IPS-NIHi11 (cell line): ENCODE measurements at regions not wholly inside any gene's neighbourhood (a gene's known extent, or its start where the extent isn't known, plus 50 kb on each side); places are given as distances from the start of the nearest gene placed in this dataset.

Experiments
- DNase-seq: peaks from one replicate; pipeline ENCODE4 v3.0.0; 2012; ENCODE audit warnings: mixed read lengths, low spot score

- DNase-seq, result peak; percentile 48
Observed at GRCh38 chr5:123875561-123876275, 363.7 kb downstream of the CSNK1G3 start.

DNA sequence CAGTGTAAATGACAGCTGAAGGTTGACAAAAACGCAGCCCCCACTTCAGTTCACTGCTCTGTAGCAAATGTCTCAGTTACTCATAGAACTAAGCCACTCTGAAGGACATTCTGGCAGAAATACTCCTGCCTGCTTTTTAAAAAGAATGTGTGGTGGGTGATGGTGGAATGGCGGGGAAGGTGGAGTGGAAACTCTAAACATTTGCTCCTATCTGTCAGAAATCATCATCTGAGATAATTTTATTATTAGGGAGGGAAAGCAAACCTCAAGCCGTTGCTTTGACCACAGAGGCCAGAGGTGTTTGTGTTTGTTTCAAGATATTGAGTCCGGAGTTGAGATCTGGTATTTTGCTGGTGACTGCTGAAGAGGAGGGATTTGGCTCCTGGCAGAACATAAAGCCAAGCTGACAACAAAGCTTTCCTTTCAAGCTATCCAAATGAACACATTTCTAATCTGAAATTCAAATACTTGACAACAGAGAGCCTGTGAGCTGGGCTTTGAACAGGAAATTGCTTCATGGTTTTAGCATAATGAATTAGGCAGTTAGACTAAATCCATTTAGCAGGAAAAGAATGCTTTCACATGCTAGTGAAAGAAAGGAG, 362.7 kb downstream of the CSNK1G3 start:
- DNase-seq, result no peak

GRCh38 chr5:123873846-123874245, 361.9 kb downstream of the CSNK1G3 start:
- DNase-seq, result no peak

DNA sequence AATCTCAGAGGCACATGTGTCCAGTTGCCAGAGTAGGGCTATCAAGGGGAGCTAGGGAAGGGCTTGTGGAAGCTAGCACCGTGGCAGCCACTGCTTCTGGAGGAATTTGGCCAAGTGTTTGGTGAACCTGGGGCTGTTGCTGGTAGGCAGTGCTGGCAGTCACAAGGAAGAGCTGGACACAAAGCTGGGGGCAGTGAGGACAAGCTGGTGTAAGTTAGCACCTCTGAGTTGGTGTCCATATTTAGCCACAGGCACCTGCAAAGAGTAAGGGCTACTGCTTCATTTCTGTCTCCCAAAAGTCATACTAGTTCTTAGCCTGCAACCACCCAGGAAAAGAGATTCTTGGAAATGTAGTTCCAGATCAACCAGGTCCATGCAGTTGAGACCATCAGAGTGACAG, 359.4 kb downstream of the CSNK1G3 start:
- DNase-seq, result no peak

DNA sequence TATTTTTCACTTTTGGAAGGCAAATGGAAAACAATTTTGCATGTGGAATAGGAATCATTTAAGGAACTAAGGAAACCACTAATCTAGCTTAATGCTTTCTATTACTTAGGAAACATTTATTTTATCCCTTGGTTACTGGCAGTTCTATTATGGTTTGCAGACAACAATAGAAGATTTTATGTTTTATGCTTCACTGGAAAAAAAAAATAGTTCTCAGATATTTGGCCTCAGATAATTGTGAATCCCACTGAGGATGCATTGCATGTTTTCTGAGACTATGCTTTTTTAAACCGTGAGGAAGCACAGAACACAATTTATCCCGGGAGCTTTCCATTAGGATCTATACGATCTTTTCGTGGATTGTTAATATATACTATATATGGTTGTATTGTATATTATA, 356.9 kb downstream of the CSNK1G3 start:
- DNase-seq, result no peak

DNA sequence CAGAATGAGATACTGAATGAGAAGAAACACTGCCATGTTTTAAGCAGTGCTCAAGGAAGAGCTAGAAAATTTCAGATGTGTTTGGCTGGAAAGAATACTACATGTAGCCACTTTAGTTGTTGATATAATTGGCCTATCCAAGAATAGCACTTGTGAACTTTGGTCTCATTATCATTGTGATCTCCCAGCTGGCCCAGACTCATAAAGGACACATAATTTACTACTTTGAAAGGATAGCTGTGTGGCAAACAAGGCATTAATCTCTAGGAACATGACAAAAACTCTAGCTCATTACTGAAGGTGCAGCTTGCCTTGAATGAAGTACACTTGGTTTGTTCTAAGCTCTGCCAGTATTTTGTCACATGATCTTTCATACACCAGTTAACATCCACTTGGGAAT, 356.3 kb downstream of the CSNK1G3 start:
- no peak for DNase-seq

GRCh38 chr5:123865641-123866040, 353.7 kb downstream of the CSNK1G3 start:
- DNase-seq, result no peak

DNA sequence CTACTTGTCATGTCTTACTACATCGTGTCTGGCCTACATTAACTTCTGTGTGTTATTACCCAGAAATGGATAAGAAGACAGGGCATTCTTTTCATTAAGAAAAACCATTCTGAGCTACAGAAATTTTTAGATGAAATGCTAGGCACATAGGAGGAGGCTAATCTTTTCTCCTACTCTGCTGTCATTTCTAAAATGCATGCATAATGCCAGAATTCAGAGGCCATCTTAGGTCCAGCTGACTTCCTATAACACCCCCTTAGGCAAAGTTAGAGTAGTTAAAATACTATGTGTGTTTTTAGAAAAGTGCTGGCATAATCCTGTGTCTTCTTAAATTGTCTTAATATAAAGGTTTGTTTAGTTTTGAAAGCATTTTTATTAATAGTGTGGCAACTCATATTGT, 352.6 kb downstream of the CSNK1G3 start:
- DNase-seq, result no peak

GRCh38 chr5:123858938-123859337, 347.0 kb downstream of the CSNK1G3 start:
- DNase-seq, result no peak

GRCh38 chr5:123856766-123857165, 344.8 kb downstream of the CSNK1G3 start:
- no peak for DNase-seq

DNA sequence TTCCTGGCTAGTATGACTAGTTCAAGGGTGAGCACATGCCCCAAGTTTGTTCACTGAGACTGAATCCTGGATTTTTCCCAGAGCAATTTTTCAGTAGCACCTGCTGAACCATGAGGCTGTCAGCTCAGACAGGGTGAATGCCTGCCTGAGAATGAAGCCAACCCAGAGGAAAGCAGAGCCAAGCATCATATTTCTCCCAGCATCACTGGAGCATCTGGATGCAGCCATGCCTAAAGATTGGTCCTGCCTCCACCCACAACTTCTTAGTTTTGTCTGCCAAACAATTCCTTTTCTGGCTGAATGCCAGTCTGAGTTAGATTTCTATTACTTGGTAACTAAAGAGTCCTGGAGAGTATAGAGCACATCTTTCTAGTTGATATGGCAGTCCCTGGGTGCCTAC, 343.6 kb downstream of the CSNK1G3 start:
- DNase-seq, result no peak

GRCh38 chr5:123845356-123846100, 333.6 kb downstream of the CSNK1G3 start:
- no peak for DNase-seq

GRCh38 chr5:123844873-123845272, 332.9 kb downstream of the CSNK1G3 start:
- DNase-seq, result no peak

DNA sequence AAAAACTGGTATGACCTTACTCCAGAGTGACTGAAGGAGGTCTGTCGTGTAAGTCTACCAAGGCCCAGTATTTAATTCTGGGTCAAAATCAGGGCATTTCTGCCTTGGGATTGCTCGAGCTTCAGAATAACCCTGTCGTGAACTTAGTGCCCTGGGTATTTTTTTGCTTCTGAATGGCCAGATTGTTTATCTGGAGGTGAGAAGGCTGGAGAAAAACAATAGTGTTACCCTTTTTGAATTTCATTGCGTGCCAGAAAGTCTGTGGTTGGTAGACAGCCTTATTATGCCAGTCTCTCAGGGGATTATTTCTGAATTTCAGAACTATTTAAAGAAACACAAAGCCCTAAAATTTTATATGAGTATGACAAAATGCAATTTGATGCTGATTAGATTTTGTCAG, 323.4 kb downstream of the CSNK1G3 start:
- DNase-seq, result no peak

GRCh38 chr5:123830575-123830974, 318.6 kb downstream of the CSNK1G3 start:
- no peak for DNase-seq

- DNase-seq, result no peak
Observed at GRCh38 chr5:123827811-123828210, 315.8 kb downstream of the CSNK1G3 start.

DNA sequence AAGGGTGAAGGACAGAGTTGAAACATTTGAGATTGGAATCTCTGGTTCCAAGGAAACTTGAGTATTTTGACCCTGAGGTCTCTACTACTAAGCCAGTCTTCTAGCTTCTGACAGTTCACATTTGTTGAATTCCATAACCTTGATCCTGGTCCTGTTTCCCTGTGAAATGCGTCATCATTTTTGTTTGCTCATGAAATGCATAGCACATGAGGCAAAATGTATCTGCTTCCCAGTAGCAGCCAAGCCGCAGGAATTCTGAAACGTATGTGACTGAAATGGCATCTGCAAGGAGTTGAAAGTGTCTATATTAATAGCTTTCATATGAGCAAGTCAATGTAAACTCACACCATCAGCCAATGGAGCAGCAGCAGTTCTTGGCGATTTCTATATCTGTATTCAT, 307.9 kb downstream of the CSNK1G3 start:
- DNase-seq, result no peak

DNA sequence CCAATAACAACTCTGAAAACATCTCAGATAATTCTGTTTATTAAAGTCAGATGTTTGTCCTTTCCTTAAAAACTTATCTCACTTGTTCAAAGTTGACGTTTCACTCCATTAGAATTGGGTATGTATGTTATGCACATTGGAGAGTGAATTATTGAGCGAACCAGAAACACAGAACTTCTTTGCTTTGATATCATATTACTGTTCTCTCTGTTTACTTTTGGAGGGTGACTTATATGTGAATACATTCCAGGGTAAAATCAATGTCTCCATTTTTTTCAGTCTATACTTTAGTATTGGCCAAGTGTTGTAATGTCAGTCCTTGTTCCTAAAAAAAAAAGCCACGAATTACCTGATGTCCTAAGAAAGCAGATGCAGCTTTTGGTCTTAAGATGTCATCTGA, 307.4 kb downstream of the CSNK1G3 start:
- no peak for DNase-seq

GRCh38 chr5:123817267-123817666, 305.3 kb downstream of the CSNK1G3 start:
- no peak for DNase-seq

DNA sequence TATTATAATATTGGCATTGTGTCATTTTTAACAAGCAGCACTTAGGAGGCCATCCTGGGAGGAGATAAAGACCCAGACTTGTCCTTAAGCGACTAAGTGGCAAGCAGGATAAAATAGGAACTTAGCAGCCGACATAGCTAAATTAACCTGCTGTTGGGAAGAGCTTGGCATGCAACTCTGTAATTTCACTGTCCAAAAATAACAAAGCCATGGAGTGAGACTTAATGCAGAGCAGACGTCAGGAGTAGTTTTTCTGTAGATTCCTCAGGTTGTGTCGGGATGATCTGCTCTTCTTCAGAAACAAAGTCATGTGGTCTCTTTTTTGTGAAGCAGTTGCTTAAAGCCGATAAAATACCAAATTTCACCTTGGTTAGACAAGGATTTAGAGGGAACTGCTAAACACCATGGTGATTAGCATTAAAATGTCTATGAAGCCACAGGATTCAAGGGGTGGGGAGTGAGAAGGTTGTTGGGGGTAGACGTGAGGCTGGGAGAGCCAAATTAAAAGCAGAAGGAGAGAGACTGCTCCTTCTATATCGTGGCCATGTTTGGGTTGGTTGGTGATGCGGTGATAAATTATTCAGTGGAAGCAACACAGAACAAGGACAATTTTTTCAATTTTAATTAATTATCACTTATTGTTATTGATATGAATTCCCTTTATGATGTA, 303.0 kb downstream of the CSNK1G3 start:
- DNase-seq, result no peak

DNA sequence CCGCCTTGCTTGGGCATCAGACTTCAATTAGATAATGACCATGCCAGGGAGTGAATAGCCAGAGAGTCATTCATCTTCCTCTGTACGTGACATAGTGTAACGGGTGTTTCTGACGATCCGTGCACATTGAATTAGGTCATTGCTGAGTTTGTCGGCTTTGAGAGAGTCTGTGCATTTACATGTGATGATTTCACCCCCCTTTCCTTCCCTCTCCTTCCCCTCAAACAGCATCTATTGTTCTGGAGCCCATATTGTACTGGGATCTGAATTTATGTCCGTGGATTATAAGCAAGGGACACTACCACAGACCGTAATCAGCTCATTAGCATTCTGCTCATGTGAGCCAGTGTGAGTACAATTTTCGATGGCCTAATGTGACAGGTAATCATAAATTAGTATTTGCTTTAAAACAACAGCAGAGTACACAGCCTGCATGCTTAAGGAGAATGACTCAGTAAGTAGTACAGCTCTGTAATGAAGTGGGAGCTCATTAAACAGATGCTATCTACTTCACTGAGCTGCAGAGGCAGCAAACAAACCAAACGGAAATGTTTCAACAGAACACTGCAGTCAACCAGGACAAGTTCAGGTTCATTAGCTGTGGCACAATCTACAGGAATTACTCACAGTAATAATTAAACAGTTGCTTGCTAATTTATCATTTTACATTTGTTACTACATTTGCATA, 302.1 kb downstream of the CSNK1G3 start:
- DNase-seq, result no peak

DNA sequence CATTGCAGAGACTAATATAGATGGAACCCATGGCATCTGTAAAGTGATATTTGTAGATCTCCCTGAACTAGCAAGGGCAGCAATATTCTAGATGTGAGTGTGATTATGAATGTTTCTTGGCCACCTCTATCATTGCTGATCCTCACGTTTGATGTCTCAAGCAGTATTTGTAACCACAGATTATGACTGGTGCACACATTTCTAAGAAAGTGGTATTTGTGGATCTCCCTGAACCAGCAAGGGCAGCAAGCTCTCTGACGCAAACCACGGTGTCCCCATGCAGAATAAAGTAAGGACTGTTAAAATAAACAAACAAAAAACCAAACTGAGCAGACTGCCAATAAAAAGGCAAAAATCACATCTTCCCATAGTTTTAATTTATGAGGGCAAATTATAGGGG, 301.3 kb downstream of the CSNK1G3 start:
- no peak for DNase-seq
